K562 (cell line): ENCODE measurements at regions not wholly inside any gene's neighbourhood (a gene's known extent, or its start where the extent isn't known, plus 50 kb on each side); places are given as distances from the start of the nearest gene placed in this dataset.

Experiments
- ATAC-seq: fragments of 200-7000 bp; cut with Tn5 transposase; 3 replicates; pipeline ENCODE4 v1.9.1; 2020; ENCODE audit warnings: moderate library complexity
- BruUV-seq: library from RNA; stranded (reverse); fragments of 400-500 nt; replicated peaks from 2 replicates; lab custom pipeline; 2021; lab: Mats Ljungman, UMichigan
- CTCF ChIA-PET: fragments of 300-600 bp; formaldehyde crosslinking; extraction: SDS; loops from one replicate; lab custom pipeline; 2021; ENCODE audit warnings: low intra/inter-chr PET ratio; lab: Yijun Ruan, JAX
- POLR2A ChIA-PET: fragments of 300-600, 350-650 bp; sonication (Branson Sonifier 250); formaldehyde crosslinking; extraction: SDS; loops from one replicate; lab custom pipeline; 2021; ENCODE audit warnings: antibody characterized with exemption, inconsistent platforms; lab: Yijun Ruan, JAX
- DNase-seq, 4 experiments: peaks; one replicate each; pipeline versions ENCODE4 v3.0.0 to v3.0.0-alpha.2; 2011 to 2018; ENCODE audit warnings: low spot score in 3 of 4, mixed read lengths in 3 of 4; ENCODE audit errors: extremely low read depth in 1 of 4
- FAIRE-seq: peaks from 2 replicates; lab custom pipeline; 2011; peaks lifted over from hg19 to GRCh38; lab: Jason Lieb, UNC
- H2AFZ ChIP-seq: 2 replicates; pipeline ENCODE4 v1.6.0; 2011; ENCODE audit warnings: low read depth, low read length, control low read depth, inconsistent platforms
- H3K27ac ChIP-seq: fragments of 200-600 bp; 3 replicates; pipeline ENCODE4 v1.8.0; 2011; ENCODE audit warnings: low read depth, mild to moderate bottlenecking, control low read depth, inconsistent platforms, low read length, moderate library complexity, mixed read lengths; ENCODE audit errors: extremely low read depth
- H3K27me3 ChIP-seq, 2 experiments: fragments of 300-600 bp in 1 of 2; 2 replicates in 1 of 2; 3 replicates in 1 of 2; pipeline versions ENCODE4 v1.6.0 to v1.8.0; 2011; ENCODE audit warnings: inconsistent platforms in 2 of 2, low read length in 2 of 2, mild to moderate bottlenecking in 1 of 2, mixed read lengths in 1 of 2, moderate library complexity in 1 of 2; ENCODE audit not compliant: control insufficient read depth in 2 of 2, insufficient read depth in 2 of 2
- H3K36me3 ChIP-seq: fragments of 300-600 bp; 3 replicates; pipeline ENCODE4 v1.8.0; 2011; ENCODE audit warnings: mild to moderate bottlenecking, low read length, inconsistent platforms; ENCODE audit not compliant: control insufficient read depth, insufficient read depth
- H3K4me1 ChIP-seq, 2 experiments: fragments of 200-600 bp in 1 of 2; replicated peaks in 1 of 2; 2 replicates in 1 of 2; 3 replicates in 1 of 2; pipeline versions ENCODE4 v1.5.1 to v1.8.0; 2011; ENCODE audit warnings: inconsistent platforms in 2 of 2, low read length in 2 of 2, mild to moderate bottlenecking in 1 of 2, mixed read lengths in 1 of 2, moderate library complexity in 1 of 2; ENCODE audit not compliant: control insufficient read depth in 2 of 2, insufficient read depth in 2 of 2
- H3K4me2 ChIP-seq: 2 replicates; pipeline ENCODE4 v1.6.1; 2011; ENCODE audit warnings: low read length, control low read depth, inconsistent platforms, mixed read lengths; ENCODE audit not compliant: insufficient read depth
- H3K4me3 ChIP-seq: fragments of 200-600 bp; sonication (generic), shearing (Covaris generic); 2 replicates; pipeline ENCODE4 v1.5.1; 2016; ENCODE audit warnings: control low read depth, inconsistent platforms
- H3K79me2 ChIP-seq: fragments of 200-600 bp; 3 replicates; pipeline ENCODE4 v1.8.0; 2011; ENCODE audit warnings: low read length, inconsistent platforms; ENCODE audit not compliant: control insufficient read depth, insufficient read depth
- H3K9ac ChIP-seq, 2 experiments: 2 replicates each; pipeline versions ENCODE4 v1.6.0 to v1.6.1; 2011; ENCODE audit warnings: low read depth in 2 of 2, low read length in 2 of 2, control low read depth in 1 of 2, inconsistent platforms in 1 of 2, mild to moderate bottlenecking in 1 of 2, mixed read lengths in 1 of 2; ENCODE audit not compliant: insufficient read depth in 1 of 2
- H3K9me1 ChIP-seq: one replicate; pipeline ENCODE4 v1.6.0; 2011; ENCODE audit warnings: inconsistent platforms, mild to moderate bottlenecking, low read length, moderate library complexity; ENCODE audit not compliant: control insufficient read depth, insufficient read depth
- H3K9me3 ChIP-seq: replicated peaks from 2 replicates; pipeline ENCODE4 v1.5.1; 2011; ENCODE audit warnings: low read depth, low read length, inconsistent platforms; ENCODE audit not compliant: control insufficient read depth, insufficient read depth
- H4K20me1 ChIP-seq: replicated peaks from 2 replicates; pipeline ENCODE4 v1.6.1; 2011; ENCODE audit warnings: low read length, inconsistent platforms, mixed read lengths; ENCODE audit not compliant: control insufficient read depth, insufficient read depth
- EWSR1 ChIP-seq: fragments of 450-650 bp; IDR thresholded peaks from 2 replicates; pipeline ENCODE4 v1.6.1; 2018; ENCODE audit warnings: borderline replicate concordance, mild to moderate bottlenecking, low read depth, moderate library complexity; ENCODE audit not compliant: partially characterized antibody
- GATAD2A ChIP-seq: fragments of 450-650 bp; IDR thresholded peaks from 2 replicates; pipeline ENCODE4 v1.6.1; 2017
- HDGF ChIP-seq: fragments of 450-650 bp; IDR thresholded peaks from 2 replicates; pipeline ENCODE4 v1.6.1; 2016
- HNRNPUL1 ChIP-seq: fragments of 200-400 bp; formaldehyde crosslinking; IDR thresholded peaks from 2 replicates; pipeline ENCODE4 v1.6.1; 2017; ENCODE audit warnings: low read length
- MEIS2 ChIP-seq: fragments of 450-650 bp; IDR thresholded peaks from 2 replicates; pipeline ENCODE4 v1.6.1; 2014; ENCODE audit warnings: mild to moderate bottlenecking; ENCODE audit not compliant: partially characterized antibody
- MTA1 ChIP-seq: fragments of 450-650 bp; IDR thresholded peaks from 2 replicates; pipeline ENCODE4 v1.6.1; 2017; ENCODE audit warnings: borderline replicate concordance
- MTA3 ChIP-seq: fragments of 450-650 bp; formaldehyde crosslinking; IDR thresholded peaks from 2 replicates; pipeline ENCODE4 v1.6.1; 2017; ENCODE audit warnings: mild to moderate bottlenecking, borderline replicate concordance
- NFRKB ChIP-seq: fragments of 450-650 bp; IDR thresholded peaks from 2 replicates; pipeline ENCODE4 v1.6.1; 2016; ENCODE audit warnings: low read depth
- STAT6 ChIP-seq: sonication (generic); formaldehyde crosslinking; IDR thresholded peaks from 2 replicates; pipeline ENCODE4 v1.8.1; 2023; ENCODE audit warnings: mild to moderate bottlenecking, missing genetic modification reagents
- TAL1 ChIP-seq: fragments of 450-650 bp; IDR thresholded peaks from 2 replicates; pipeline ENCODE4 v1.6.1; 2016; ENCODE audit warnings: mild to moderate bottlenecking
- TEAD4 ChIP-seq, 2 experiments: sonication (generic) in 1 of 2; formaldehyde crosslinking in 1 of 2; IDR thresholded peaks; 2 replicates each; pipeline versions ENCODE4 v1.6.1 to v1.8.0; 2012 to 2022; ENCODE audit warnings: borderline replicate concordance in 1 of 2, inconsistent platforms in 1 of 2, low read length in 1 of 2, mild to moderate bottlenecking in 1 of 2, missing genetic modification reagents in 1 of 2
- U2AF1 ChIP-seq: fragments of 200-400 bp; formaldehyde crosslinking; optimal IDR thresholded peaks from 2 replicates; pipeline ENCODE3; 2017; ENCODE audit warnings: mild to moderate bottlenecking, low read depth, low read length, moderate library complexity
- ZNF431 ChIP-seq: sonication (generic); formaldehyde crosslinking; IDR thresholded peaks from 2 replicates; pipeline ENCODE4 v1.8.0; 2022; ENCODE audit warnings: mild to moderate bottlenecking, missing genetic modification reagents
- ZNF785 ChIP-seq: fragments of 250-450 bp; sonication (Bioruptor Pico); IDR thresholded peaks from 2 replicates; pipeline ENCODE4 v1.4.0; 2020; ENCODE audit warnings: mild to moderate bottlenecking
- WGBS: fragments of 100-300 bp; shearing (Covaris generic); methylation state at CpG from one replicate; pipeline ENCODE4 v1.1.6; 2016; ENCODE audit warnings: low coverage, mixed read lengths; ENCODE audit not compliant: insufficient coverage; ENCODE audit errors: missing lambda C conversion rate; 5-methylcytosine and 5-hydroxymethylcytosine counted together
- in situ Hi-C: fragments of 300-500 bp; cut with MboI; formaldehyde crosslinking; loops from 4 replicates; pipeline ENCODE4 v1.15.0; 2018; ENCODE audit warnings: inconsistent platforms, mixed read lengths
- intact Hi-C: fragments of 100-400 bp; cut with micrococcal nuclease; formaldehyde crosslinking; loops from 2 replicates; pipeline ENCODE4 v1.14.2; 2022

- Histone ChIP-seq H3K4me2 (no peak overlapping the region), H3K4me3 (no peak overlapping the region), H3K27ac (no peak overlapping the region), H3K4me1 (no peaks in the 10 kb centered on the region), H4K20me1 (no peaks in the 10 kb centered on the region), H3K36me3 (no peaks in the 10 kb centered on the region), H2AFZ (no peak overlapping the region), H3K9ac (no peak overlapping the region), H3K79me2 (no peaks in the 10 kb centered on the region), H3K27me3 (no peaks in the 10 kb centered on the region), H3K9me3 (no peaks in the 10 kb centered on the region), H3K9me1 (no peaks in the 10 kb centered on the region)
- DNase-seq (no peak), FAIRE-seq (no peak), ATAC-seq (no peak)
- no TSS peak for BruUV-seq
- ChIA-PET POLR2A (no interaction called here), CTCF (no interaction called here)
- TF ChIP-seq GATAD2A = no peak
- TF ChIP-seq STAT6 (CRISPR knock-in tag) = no peak
- no peak for TF ChIP-seq MTA1
- no peak for TF ChIP-seq HNRNPUL1
- no peak for TF ChIP-seq EWSR1
- no peak for TF ChIP-seq TAL1
- TF ChIP-seq HDGF = no peak
- TF ChIP-seq MTA3 = no peak
- no peak for TF ChIP-seq ZNF431 (CRISPR knock-in tag)
- no peak for TF ChIP-seq TEAD4 (IDR thresholded peaks at IDR 0.05; ENCODE audit: low read length)
- TF ChIP-seq TEAD4 (CRISPR knock-in tag; IDR thresholded peaks at IDR 0.05; ENCODE audit: borderline replicate concordance) = no peak
- TF ChIP-seq MEIS2 = no peak
- TF ChIP-seq ZNF785 (CRISPR knock-in tag) = no peak
- TF ChIP-seq NFRKB = no peak
- TF ChIP-seq U2AF1 = no peak
- in situ Hi-C loops (no loop called here), intact Hi-C loops (no loop called here)
- WGBS = 0% methylated on average over 2 of the region's 2 CpGs
Observed at GRCh38 chr10:55801353-55801661, 559.8 kb downstream of the ZWINT start.
